DOHH2 (cell line): ENCODE measurements at regions not wholly inside any gene's neighbourhood (a gene's known extent, or its start where the extent isn't known, plus 50 kb on each side); places are given as distances from the start of the nearest gene placed in this dataset.

Experiments used
- H3F3A ChIP-seq: fragments of 200-600 bp; sonication (generic), shearing (Covaris generic); 2 replicates; pipeline ENCODE4 v1.6.0; 2016; ENCODE audit warnings: antibody characterized with exemption, mild to moderate bottlenecking; ENCODE audit not compliant: control insufficient read depth, insufficient read depth
- H3K27ac ChIP-seq: fragments of 200-600 bp; sonication (generic); 2 replicates; pipeline ENCODE4 v1.5.1; 2014; ENCODE audit warnings: low read depth, mild to moderate bottlenecking, low read length, moderate library complexity
- H3K27me3 ChIP-seq: fragments of 200-600 bp; sonication (generic); 2 replicates; pipeline ENCODE4 v1.6.1; 2014; ENCODE audit warnings: mild to moderate bottlenecking, low read length, mixed read lengths; ENCODE audit not compliant: control insufficient read depth
- H3K36me3 ChIP-seq: fragments of 200-600 bp; sonication (generic); 2 replicates; pipeline ENCODE4 v1.6.1; 2014; ENCODE audit warnings: mild to moderate bottlenecking, low read length, moderate library complexity, mixed read lengths; ENCODE audit not compliant: control insufficient read depth
- H3K4me1 ChIP-seq: fragments of 200-600 bp; sonication (generic); 2 replicates; pipeline ENCODE4 v1.6.1; 2014; ENCODE audit warnings: mild to moderate bottlenecking, low read length, mixed read lengths; ENCODE audit not compliant: control insufficient read depth
- H3K4me2 ChIP-seq: fragments of 200-600 bp; sonication (generic); 2 replicates; pipeline ENCODE4 v1.6.0; 2014; ENCODE audit warnings: mild to moderate bottlenecking, low read length, moderate library complexity
- H3K4me3 ChIP-seq: fragments of 200-600 bp; sonication (generic); 2 replicates; pipeline ENCODE4 v1.5.1; 2014; ENCODE audit warnings: mild to moderate bottlenecking, low read length, mixed read lengths
- H3K79me2 ChIP-seq: fragments of 200-600 bp; sonication (generic); 2 replicates; pipeline ENCODE4 v1.6.1; 2014; ENCODE audit warnings: mild to moderate bottlenecking, low read length, mixed read lengths; ENCODE audit not compliant: control insufficient read depth
- H3K9me2 ChIP-seq: fragments of 200-600 bp; sonication (generic); replicated peaks from 2 replicates; pipeline ENCODE4 v1.6.1; 2014; ENCODE audit warnings: mild to moderate bottlenecking, low read length, mixed read lengths; ENCODE audit not compliant: control insufficient read depth
- H3K9me3 ChIP-seq: fragments of 200-600 bp; sonication (generic); 2 replicates; pipeline ENCODE4 v1.6.1; 2014; ENCODE audit warnings: antibody characterized with exemption, low read length, mixed read lengths; ENCODE audit not compliant: control insufficient read depth, insufficient read depth
- H4K20me1 ChIP-seq: fragments of 200-600 bp; sonication (generic); 2 replicates; pipeline ENCODE4 v1.6.0; 2014; ENCODE audit warnings: low read depth, mild to moderate bottlenecking, antibody characterized with exemption, low read length, moderate library complexity; ENCODE audit not compliant: control insufficient read depth, insufficient read depth
- CTCF ChIP-seq: fragments of 200-600 bp; sonication (generic); IDR thresholded peaks from one replicate; pipeline ENCODE4 v1.5.1; 2014; ENCODE audit warnings: antibody characterized with exemption, mild to moderate bottlenecking, low read depth, low read length; ENCODE audit not compliant: poor library complexity, severe bottlenecking
- EZH2phosphoT487 ChIP-seq: fragments of 200-600 bp; sonication (generic); IDR thresholded peaks from 2 replicates; pipeline ENCODE4 v1.6.1; 2017; ENCODE audit warnings: borderline replicate concordance, mild to moderate bottlenecking, antibody characterized with exemption, low read length, moderate library complexity, mixed read lengths

- no peaks in the 10 kb centered on the region for H3K27me3 ChIP-seq
- no peak overlapping the region for H3K4me2 ChIP-seq
- H3K9me3 ChIP-seq, result no peaks in the 10 kb centered on the region
- H3K4me1 ChIP-seq, result no peaks in the 10 kb centered on the region
- H3F3A ChIP-seq, result no peaks in the 10 kb centered on the region
- TF ChIP-seq CTCF (no peak), EZH2phosphoT487 (no peak)
- H4K20me1 ChIP-seq, result no peaks in the 10 kb centered on the region
- H3K36me3 ChIP-seq, result no peaks in the 10 kb centered on the region
- H3K79me2 ChIP-seq, result no peaks in the 10 kb centered on the region
- H3K27ac ChIP-seq, result no peak overlapping the region
- no peak overlapping the region for H3K4me3 ChIP-seq
- no peaks in the 10 kb centered on the region for H3K9me2 ChIP-seq
Observed at GRCh38 chr6:82614518-82614917, 250.9 kb downstream of the TPBG start.

- TF ChIP-seq CTCF, result no peak
- no peaks in the 10 kb centered on the region for H3K9me2 ChIP-seq
- H3F3A ChIP-seq, result no peaks in the 10 kb centered on the region
- no peaks in the 10 kb centered on the region for H4K20me1 ChIP-seq
- H3K79me2 ChIP-seq, result no peaks in the 10 kb centered on the region
- no peaks in the 10 kb centered on the region for H3K27me3 ChIP-seq
- no peak overlapping the region for H3K4me2 ChIP-seq
- H3K9me3 ChIP-seq, result no peaks in the 10 kb centered on the region
- H3K4me3 ChIP-seq, result no peak overlapping the region
- no peak overlapping the region for H3K27ac ChIP-seq
- H3K36me3 ChIP-seq, result no peaks in the 10 kb centered on the region
- H3K4me1 ChIP-seq, result no peaks in the 10 kb centered on the region
Observed at GRCh38 chr6:82616386-82617028, 252.9 kb downstream of the TPBG start.

- H3K27ac ChIP-seq, result no peak overlapping the region
- H3F3A ChIP-seq, result no peaks in the 10 kb centered on the region
- no peaks in the 10 kb centered on the region for H3K36me3 ChIP-seq
- H3K4me1 ChIP-seq, result no peaks in the 10 kb centered on the region
- no peaks in the 10 kb centered on the region for H3K9me2 ChIP-seq
- H3K4me2 ChIP-seq, result no peak overlapping the region
- no peaks in the 10 kb centered on the region for H3K27me3 ChIP-seq
- no peaks in the 10 kb centered on the region for H4K20me1 ChIP-seq
- no peak overlapping the region for H3K4me3 ChIP-seq
- H3K9me3 ChIP-seq, result no peaks in the 10 kb centered on the region
- H3K79me2 ChIP-seq, result no peaks in the 10 kb centered on the region
- TF ChIP-seq CTCF (no peak), EZH2phosphoT487 (no peak)
Observed at GRCh38 chr6:82617648-82618047, 254.0 kb downstream of the TPBG start.

- Histone ChIP-seq H3K36me3 (no peaks in the 10 kb centered on the region), H3K4me1 (no peaks in the 10 kb centered on the region), H3F3A (no peaks in the 10 kb centered on the region), H3K79me2 (no peaks in the 10 kb centered on the region), H3K9me2 (no peaks in the 10 kb centered on the region), H3K4me2 (no peak overlapping the region), H3K4me3 (no peak overlapping the region), H4K20me1 (no peaks in the 10 kb centered on the region), H3K9me3 (no peaks in the 10 kb centered on the region), H3K27me3 (no peaks in the 10 kb centered on the region), H3K27ac (no peak overlapping the region)
- TF ChIP-seq EZH2phosphoT487 (no peak), CTCF (no peak)
Observed at GRCh38 chr6:82619573-82619972, 256.0 kb downstream of the TPBG start.
